ENCODE measurements at regions not wholly inside any gene's neighbourhood (a gene's known extent, or its start where the extent isn't known, plus 50 kb on each side); places are given as distances from the start of the nearest gene placed in this dataset.
"Not testable (repeated sequence)": the region's sequence is repeated elsewhere in the genome, so short reads cannot be mapped to it uniquely, and the experiment has no call there.

- DNase-seq (ENCODE audit: low read depth, low spot score): no peak
These were observed 311.9 kb downstream of the SHQ1 start for GRCh38 chr3:72536206-72536877.

DNA sequence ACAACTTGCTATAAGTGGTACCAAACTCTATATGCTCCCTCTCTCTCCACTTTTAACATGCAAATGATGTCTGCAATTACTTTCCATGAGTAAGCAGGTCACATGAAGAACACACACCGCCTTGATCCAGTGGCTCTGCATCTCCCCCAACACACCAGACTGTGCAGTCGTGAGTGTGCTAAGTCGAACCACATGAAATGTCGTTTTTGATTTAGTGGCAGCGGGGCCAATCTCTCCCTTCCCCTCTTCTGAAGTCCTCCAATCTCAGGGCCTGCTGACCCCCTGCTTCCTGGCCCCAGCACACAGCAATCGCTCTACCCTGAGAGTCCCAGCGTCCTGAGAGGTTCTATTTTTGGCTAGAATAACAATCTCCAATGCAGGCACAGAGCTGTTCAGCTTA lies 312.5 kb downstream of the SHQ1 start:
- DNase-seq (ENCODE audit: low read depth, low spot score): no peak

DNA sequence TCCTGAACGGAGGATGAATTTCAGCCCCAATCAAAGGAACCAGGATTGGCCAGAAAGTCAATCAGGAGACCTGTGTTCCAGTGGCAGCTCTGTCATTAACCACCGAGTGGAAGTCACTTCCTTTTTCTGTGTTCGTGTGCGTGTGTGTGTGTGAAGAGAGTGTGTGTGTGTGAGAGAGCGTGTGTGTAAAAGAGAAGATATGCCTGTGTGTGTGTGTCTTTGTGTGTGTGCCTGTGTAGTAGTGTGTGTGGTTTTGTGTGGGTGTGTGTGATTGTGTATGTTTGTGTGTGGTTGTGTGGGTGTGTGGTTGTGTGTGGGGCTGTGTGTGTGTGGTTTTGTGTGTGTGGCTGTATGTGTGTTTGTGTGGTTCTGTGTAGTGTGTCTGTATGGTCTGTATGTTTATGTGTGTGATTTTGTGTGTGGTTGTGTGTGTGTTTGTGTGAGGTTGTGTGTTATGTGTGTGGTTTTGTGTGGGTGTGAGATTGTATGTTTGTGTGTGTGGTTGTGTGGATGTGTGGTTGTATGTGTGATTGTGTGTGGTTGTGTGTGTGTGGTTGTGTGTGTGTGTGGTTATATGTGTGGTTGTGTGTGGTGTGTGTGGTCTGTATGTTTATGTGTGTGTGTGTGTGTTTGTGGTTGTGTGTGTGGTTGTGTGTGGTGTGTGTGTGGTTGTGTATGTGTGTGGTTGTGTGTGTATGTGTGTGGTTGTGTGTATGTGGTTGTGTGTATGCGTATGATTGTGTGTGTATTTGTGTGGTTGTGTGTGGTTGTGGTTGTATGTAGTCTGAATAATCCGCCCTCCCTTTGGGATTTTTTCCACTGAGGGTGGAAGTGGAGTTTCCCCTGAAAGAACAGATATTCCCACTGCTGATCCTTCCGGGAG lies 314.4 kb downstream of the SHQ1 start:
- DNase-seq (ENCODE audit: low read depth, low spot score): no peak

DNA sequence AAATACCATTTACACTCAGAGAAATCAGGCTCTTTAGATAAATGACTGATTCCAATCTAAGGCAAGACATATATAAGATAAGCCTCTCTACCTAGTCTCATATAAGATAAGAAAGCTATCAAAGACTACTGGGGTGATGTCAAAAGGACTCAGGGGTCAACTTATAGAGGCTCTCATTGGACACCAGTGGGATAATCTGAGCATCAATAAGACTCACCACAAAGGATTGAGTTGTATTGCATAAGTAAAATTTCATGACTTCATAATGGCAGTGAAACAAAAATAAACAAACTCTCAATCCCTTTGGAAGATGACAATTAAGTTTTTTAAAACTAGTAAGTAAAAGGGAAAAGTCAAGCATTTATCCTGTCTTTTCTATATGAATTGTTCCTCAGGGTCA lies 317.8 kb downstream of the SHQ1 start:
- no peak for DNase-seq (ENCODE audit: low read depth, low spot score)

- no peak for DNase-seq (ENCODE audit: low read depth, low spot score)
These were observed 319.2 kb downstream of the SHQ1 start for GRCh38 chr3:72529081-72529480.

DNA sequence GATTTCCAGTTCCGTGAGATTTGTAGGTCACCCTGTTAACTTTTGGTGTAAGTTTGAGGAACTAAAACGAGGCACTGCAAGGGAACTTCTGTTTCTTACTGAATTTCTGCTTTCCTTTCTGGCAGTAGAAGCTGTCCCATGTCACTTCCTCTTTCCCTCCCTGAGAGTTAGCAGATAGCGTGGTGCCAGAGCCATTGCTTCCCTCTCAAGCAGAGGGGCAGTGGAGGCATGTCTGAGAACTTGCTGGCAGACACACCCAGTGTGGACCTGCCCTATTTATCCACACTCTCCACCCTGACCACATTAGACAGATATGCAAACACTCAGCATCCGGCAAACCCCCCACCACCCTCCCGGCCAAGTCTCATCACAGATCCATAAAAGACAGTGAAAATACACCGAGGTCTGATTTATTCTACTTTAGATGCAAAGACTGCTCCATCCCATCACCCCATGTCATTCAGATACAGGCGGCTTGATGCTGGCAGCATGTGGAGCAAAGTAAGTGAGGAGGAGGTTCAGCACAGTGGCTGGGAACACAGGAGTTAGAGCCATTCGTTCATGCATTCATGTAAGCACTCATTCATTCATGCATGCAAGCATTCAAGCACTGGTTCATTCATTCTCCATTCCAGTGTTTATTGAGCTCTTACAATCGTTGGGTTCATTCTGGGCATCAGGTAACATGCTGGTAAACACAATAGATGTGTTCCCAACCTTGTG lies 324.7 kb downstream of the SHQ1 start:
- no peak for DNase-seq (ENCODE audit: low read depth, low spot score)

GRCh38 chr3:72520690-72521308 lies 327.4 kb downstream of the SHQ1 start:
- DNase-seq (ENCODE audit: low read depth, low spot score): no peak

- DNase-seq (ENCODE audit: low read depth, low spot score): no peak
These were observed 328.2 kb downstream of the SHQ1 start for GRCh38 chr3:72519946-72520604.

DNA sequence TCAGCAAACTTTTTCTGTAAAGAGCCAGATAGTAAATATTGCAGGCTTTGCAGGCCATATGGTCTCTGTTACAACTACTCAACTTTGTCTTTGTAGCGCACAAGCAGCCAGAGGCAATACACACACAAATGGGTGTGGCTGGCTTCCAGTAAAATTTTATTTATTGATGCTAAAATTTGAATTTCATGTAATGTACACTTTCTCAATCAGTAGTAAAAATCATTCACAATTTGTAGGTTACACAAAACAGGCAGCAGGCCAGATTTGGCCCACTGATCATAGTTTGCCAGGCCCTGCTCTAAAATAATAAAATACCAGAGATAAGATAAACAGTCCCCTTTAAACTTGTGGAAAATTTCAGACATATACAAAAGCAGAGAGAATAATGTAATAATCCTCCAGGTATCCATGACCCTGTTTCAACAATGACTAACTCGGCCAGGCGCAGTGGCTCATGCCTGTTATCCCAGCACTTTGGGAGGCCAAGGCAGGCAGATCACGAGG lies 330.3 kb downstream of the SHQ1 start:
- no peak for DNase-seq (ENCODE audit: low read depth, low spot score)

- DNase-seq (ENCODE audit: low read depth, low spot score): no peak
These were observed 330.9 kb downstream of the SHQ1 start for GRCh38 chr3:72517336-72517735.

- DNase-seq (ENCODE audit: low read depth, low spot score): no peak
These were observed 331.9 kb downstream of the SHQ1 start for GRCh38 chr3:72516361-72516760.

DNA sequence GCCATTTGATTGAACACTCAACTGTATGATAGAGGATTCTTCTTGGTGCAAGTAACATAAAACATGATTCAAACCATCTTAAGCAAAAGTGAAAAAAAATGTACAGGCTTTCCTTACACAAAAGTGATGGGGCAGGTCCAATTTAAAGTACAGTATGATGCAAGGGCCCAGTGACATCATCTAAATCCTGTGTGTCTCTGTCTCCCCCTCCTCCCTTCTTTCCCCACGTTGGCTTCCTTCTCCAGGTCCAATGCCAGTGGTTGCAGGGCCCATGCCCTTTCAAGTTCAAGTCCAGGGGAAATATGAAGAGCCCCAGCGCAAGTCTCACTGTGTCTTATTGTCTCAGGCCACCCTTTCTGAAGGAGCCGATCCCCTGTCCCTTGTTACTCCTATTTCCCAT lies 332.3 kb downstream of the SHQ1 start:
- no peak for DNase-seq (ENCODE audit: low read depth, low spot score)

- no peak for DNase-seq (ENCODE audit: low read depth, low spot score)
These were observed 333.0 kb downstream of the SHQ1 start for GRCh38 chr3:72515281-72515680.

GRCh38 chr3:72510247-72510646 lies 338.0 kb downstream of the SHQ1 start:
- no peak for DNase-seq (ENCODE audit: low read depth, low spot score)

- DNase-seq (ENCODE audit: low read depth, low spot score): no peak
These were observed 342.5 kb downstream of the SHQ1 start for GRCh38 chr3:72505539-72506405.

DNA sequence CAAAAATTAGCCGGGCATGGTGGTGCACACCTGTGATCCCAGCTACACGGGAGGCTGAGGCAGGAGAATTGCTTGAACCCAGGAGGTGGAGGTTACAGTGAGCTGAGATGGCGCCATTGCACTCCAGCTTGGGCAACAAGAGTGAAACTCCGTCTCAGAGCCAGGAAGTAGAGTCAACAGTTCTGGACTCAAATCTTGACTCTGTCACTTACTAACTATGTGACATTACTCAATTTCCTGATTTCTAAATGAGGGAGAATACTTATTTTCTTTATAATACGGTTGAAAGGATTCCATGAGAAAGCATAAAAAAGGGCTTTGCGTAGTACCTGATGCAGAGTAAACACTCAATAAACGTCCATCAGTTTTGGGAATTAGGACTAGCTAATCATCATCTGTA lies 350.7 kb downstream of the SHQ1 start:
- not testable (repeated sequence) for DNase-seq (ENCODE audit: low read depth, low spot score)

DNA sequence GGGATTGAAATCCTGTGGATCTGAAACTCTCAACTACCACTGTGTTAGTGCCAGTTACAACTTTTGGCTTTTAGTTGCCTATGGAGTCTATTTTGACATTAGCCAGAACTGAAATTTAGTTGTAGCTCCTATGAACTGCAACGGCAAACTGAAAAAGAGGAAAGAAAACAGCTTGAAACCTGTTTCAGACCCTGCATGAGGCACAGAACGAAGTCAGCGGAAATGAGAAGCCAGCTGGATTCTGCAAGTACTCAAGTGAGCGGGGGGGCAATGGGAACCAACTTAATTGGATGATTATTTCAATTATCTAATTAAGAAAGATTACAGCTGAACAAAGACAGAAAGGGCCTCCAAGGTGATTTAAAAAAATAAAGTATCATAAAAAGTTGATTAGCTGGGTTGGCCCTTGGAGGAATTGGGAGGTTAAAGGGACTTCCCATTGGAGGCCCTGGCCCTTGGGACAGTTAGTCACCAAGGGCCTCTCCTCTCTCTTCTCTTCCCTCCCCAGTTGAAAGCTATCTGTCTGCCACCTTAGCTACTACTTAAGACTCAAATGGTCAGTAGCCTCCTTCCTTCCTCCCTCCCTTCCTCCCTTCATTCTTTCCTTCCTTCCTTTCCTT lies 352.1 kb downstream of the SHQ1 start:
- no peak for DNase-seq (ENCODE audit: low read depth, low spot score)

DNA sequence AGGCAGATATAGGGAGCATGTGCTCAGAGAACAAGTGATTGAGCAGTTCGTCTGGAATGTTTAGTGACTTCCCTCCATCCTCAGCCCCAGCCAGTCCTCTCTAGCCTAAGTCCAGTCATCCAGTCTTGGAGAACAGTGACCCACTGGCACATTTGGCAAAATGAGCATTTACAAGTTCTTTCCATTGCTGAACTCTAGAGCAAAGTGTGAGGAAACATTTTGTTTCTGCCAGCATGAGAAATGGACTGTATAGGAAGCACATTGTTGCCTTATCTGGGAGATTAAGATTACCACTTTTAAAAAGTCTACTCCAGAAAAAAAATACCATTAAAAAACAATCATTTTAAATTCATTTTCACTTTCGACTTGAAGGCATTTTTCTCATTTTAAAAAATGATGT lies 353.6 kb downstream of the SHQ1 start:
- no peak for DNase-seq (ENCODE audit: low read depth, low spot score)

GRCh38 chr3:72494130-72494529 lies 354.1 kb downstream of the SHQ1 start:
- no peak for DNase-seq (ENCODE audit: low read depth, low spot score)

DNA sequence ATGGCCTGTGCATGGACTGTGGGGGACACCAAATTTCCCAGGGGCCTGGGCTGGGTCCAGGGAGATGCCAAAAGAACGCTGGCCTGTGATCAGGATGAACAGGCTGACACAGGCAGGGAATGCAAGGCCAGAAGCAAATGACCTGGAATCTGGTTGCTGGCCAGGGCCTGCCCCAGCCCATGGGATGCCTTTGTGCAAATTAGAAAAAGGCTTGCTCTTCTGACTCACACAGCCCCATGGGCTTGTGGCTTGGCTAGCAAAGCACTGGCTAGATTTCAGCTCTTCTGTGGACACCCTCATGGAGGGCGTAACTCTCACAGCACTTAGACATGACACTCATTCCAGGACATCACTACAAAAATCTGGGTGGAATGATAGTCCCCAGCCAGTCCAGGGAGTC lies 356.0 kb downstream of the SHQ1 start:
- DNase-seq (ENCODE audit: low read depth, low spot score): no peak
